RPMI8226 (cell line): ENCODE measurements at regions not wholly inside any gene's neighbourhood (a gene's known extent, or its start where the extent isn't known, plus 50 kb on each side); places are given as distances from the start of the nearest gene placed in this dataset.
"Not testable (repeated sequence)": the region's sequence is repeated elsewhere in the genome, so short reads cannot be mapped to it uniquely, and the experiment has no call there.

ENCODE experiments used
- DNase-seq: peaks from one replicate; pipeline ENCODE4 v3.0.0-alpha.2; 2015

DNA sequence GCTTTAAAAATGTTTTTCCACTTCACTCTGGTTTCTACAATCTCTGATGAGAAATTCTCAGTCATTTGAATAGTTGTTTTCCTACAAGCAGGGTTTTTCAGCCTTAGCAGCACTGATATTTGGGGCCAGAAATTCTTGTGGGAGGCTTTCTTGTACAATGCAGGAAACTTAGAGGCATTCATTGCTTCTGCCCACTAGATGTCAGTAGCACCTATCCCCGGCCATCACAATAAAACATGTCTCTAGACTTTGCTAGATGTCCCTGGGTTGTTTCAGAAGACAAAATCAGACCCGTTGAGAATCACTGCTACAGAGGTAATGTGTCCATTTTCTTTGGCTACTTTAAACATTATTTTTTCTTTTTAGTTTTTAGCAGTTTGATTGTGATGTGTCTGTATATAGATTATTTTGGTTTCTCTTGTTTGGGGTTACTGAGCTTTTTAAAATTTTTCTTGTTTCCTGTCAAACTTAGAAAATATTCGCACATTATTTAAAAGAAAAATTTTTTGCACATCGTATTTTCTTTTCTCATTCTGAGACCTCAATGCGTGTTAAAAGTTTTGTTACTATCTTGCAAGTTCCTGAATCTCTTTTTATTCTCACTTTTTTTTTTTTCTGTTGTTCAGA is 60.8 kb upstream of the CCDC179 start:
- DNase-seq, result peak; percentile 46

DNA sequence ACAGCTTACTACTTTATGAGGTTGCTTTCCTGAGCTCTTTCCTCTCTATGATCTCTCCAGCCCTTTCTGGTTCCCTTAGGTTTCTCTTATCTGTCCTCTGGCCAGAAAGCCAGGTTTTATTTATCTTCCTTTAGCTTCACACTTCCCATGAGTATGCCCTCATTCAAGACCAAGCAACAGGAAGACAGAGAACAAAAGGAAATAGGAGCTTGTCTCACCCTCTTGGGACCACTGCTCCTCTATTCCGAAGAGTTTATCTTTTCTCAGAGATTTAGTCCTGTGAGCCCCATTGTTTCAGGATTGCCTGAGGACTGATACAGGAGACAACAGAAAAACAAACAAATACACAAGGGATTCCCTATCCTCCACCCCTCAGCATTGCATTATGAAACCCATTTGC is 62.4 kb upstream of the CCDC179 start:
- no peak for DNase-seq

DNA sequence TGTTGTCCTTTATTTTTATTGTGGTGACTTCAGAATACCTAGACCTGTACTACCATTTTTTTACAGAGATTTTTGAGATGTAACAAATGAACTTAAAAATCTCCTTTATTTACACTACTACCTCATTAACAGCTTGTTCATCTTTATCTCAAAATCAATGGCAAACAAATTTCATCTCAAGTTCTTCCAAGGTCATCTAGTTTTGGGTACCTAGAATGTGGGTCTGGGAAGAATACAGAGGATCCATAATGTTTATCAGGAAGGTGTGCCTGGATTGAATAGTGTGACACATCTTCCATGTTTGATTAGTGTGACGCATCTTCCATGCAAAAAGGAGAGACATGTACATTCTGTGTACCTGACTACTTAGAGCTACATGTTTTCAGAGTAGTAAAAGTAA is 63.3 kb upstream of the CCDC179 start:
- DNase-seq, result no peak

DNA sequence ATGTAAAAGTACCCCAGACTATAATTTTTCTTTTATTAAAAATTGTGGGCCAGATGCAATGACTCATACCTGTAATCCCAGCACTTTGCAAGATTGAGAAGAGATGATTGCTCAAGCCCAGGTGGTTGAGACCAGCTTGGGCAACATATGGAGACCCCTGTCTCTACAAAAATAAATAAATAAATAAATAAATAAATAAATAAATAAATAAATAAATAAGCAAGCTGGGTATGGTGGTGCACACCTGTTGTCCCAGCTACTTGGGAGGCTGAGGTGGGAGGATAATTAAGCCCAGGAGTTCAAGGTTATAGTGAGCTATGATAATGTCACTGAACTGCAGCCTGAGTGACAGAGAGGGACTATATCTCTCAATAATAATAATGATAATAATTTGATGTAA is 66.1 kb upstream of the CCDC179 start:
- DNase-seq, result no peak

DNA sequence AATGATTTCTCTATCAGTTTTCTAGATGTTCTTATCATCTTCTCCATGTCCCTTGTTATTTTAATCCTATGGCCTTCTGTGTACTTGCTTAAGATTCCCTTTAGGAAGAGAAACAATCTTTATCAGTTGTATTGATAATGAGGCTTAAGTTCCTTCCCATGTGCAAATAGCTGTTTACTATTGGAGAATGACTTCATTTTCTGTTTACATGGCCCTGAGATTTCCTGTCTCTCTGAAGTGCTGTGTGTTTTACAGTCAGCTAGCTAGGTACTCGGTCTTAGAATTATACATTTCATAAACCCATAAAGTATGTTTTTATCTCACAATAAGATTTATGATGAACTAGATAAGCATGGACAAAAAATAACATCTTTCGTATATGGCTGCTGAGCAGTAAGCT is 67.5 kb upstream of the CCDC179 start:
- DNase-seq, result no peak

DNA sequence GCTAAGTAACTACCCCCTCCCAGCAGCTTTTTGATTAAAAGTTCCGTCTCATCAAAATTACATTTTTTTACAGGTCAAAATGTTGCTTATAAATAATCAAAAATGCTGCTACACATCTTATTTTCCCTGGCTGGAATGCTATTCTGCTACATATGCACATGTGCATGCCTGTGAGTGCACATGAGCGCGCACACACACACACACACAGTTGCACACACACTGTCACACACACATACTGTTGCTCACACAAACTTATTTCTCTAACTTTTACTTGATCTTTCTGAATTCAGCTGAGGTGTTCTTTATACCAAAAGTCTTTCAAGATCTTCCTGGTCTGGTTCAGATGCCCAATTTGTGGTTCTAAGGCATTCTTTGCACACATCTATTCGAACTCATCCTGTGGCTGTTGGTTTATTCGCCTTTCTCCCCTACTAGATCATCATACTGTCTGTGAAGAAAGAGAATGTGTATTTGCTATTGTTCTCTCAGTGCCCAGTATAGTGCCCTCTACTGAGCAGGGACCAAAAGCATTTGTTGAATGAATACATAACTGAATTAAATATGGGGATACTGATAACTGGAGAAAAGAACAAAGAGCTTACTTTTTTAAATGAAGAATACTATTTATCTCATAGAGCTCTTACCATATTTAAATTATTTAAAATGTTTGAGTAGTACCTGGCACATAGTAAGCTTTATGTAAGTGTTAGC is 68.1 kb upstream of the CCDC179 start:
- no peak for DNase-seq

DNA sequence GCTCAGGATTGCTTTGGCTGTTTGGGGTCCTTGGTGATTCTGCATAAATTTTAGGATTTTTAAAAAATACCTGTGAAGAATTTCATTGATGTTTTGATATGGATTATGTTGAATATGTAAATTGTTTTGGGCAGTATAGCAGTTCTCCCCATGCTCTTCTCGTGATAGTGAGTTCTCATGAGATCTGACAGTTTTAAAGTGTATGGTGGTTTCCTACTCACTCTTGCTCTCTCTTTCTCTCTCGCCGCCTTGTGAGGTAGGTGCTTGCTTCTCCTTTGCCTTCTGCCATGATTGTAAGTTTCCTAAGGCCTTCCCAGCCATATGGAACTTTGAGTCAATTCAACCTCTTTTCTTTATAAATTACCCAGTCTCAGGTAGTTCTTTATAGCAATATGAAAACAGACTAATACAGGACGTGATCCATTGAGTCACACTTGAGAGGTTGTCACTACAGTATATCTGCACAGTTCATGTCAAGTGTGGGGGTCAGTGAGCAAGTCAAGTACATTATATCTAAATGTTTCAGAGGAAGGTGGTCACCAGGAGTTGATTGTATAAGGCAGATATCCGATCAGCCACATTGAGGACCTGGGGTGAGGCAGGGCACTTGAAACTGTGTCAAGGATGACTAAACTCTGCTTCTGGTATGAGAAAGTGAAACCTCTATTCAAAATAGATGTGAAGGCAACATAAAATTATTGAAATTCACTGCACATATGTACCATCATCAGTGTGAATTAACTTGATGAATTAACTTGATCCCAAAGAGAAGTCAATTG is 70.7 kb upstream of the CCDC179 start:
- no peak for DNase-seq

DNA sequence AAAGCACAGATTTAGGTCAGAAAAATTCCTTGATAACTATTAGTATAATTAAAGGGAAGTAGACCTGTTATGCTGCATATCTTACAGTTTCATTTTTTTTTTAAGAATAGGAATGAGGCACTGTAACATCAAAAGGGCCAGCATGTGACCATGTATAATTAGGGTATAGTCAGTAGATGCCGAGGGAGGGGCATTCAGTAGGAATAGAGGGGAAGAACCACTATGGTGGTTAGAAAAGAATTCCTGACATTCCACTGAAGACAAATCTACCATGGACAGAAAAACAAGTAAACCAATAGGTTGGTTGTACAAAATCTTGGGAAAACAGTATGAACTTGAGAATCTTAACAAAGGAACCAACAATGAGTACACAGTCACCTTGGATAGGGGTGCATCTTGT is 78.4 kb upstream of the CCDC179 start:
- no peak for DNase-seq

DNA sequence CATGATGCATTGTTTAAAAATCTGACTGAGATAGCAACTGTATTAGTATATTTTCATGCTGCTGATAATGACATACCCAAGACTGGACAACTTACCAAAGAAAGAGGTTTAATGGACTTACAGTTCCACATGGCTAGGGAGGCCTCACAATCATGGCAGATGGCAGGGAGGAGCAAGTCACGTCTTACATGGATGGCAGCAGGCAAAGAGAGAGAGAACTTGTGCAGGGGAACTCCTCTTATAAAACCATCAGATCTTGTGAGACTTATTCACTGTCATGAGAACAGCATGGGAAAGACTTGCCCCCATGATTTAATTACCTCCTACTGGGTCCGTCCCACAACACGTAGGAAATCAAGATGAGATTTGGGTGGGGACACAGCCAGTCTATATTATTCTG is 81.3 kb upstream of the CCDC179 start:
- DNase-seq, result not testable (repeated sequence)

DNA sequence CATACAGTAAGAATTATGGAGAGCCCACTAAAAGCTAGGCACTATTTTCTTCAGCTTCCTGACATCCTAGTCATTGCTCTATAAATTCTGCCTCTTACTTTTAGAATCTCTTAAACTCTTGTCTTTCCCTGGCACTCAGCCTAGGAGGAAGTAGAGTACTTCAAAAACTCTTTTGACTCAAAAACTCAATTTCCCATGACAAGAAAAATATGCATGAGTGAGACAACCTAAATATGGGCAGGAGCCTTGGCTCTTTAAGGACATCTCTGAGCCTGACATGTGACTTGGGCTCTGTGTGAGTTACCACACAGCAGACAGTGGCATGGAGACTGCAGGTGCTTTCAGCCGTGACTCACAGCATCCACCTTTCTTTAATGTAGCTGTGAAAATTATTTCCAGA is 97.5 kb upstream of the CCDC179 start:
- no peak for DNase-seq

DNA sequence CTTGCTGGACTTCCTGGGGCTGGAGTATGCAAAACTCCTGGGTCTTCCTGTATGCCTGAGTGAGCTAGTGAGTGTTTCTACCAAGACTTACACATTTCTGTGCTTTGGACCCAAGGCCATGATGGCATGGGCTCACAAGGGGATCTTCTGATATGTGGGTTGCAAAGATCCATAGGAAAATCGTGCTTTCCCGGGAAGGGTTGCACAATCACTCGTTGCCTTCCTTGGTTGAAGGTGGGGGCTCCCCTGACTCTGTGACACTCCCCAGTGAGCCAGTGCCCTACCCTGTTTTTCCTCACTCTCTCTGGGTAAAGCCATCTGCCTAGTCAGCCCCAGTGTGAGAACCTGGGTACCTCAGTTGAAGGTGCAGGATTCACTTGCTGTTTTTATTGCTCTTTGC is 114.0 kb upstream of the CCDC179 start:
- DNase-seq, result no peak

DNA sequence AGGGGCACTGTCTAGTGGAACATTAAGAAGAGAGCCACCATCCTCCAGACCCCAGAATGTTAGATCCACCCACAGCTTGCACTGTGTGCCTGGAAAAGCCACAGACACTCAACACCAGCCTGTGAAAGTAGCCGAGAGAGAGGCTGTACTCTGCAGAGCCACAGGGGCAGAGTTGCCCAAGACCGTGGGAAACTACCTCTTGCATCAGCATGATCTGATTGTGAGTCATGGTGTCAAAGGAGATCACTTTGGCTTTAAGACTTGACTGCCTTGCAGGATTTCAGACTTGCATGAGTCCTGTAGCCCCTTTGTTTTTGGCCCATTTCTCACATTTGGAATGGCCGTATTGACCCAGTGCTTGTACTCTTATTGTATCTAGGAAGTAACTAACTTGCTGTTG is 115.9 kb upstream of the CCDC179 start:
- DNase-seq, result no peak

DNA sequence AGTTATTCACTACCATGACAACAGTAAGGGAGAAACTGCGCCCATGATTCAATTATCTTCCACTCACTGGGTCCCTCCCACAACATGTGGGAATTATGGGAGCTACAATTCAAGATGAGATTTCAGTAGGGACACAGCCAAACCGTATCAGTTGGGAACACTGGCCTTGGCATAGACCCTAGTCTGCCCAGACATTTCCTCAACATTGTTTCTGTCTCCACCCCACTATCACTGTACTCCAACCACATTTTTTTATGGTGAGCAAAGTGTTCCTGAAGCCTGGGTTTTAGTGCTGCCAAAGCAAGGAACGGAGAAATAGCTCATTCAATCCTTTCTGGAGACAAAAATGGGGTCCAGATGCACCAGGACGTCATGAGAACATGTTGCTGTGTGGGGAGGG is 122.6 kb upstream of the CCDC179 start:
- no peak for DNase-seq

DNA sequence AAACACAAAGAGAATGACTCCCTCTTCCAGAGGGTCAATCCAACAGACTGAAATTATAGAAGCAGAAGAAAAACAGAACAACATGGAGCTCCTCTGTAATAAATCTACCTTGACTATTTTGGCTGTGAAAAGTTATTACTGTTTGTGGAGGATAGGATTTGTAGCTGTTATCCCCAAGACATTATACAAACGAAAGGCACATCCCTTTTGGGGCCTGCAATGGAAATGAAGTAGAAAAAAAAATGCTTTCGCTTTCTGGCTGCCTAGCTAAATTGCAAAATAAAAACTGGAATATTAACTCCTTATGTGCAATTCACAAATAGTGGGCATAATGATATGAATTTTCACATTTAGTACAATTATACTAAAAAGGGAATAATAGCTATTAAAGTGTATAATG is 123.8 kb upstream of the CCDC179 start:
- no peak for DNase-seq

DNA sequence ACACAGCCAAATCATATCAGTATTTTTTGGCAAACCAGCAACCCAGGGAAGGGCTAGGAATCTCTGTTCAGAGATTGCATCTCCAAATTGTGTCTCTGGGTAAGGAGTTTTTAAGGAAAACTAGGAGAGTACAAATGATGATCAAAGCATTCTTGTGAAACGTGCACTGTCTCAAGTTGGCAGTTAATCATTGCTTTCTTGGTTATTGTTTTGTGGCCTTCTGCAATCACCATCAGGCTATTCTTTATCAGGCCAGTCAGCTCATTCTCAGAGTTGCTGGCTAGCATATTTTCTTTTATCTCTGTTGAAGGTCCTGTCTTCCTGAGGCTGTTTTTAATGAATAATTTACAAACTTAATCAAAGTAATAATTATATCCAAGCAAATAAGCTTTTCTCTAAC is 129.1 kb upstream of the CCDC179 start:
- no peak for DNase-seq

DNA sequence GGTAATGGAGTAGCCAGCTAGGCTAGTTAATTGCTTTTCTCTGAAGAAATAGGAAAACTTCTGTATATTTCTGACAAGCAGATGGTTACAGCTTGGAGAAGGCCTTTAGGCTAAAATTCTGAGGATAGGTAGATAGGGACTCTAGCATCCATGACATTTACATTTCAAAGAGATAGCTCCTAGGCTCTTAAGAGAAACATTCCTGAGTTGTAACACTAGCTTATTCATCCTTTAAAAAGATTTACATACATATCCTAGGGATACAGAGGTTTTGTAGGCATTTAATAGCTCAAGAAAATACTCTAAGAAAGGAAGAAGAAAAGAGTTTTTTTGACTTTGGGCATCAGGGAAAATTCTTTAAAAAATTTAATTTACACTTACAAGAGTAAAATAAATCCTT is 130.9 kb upstream of the CCDC179 start:
- no peak for DNase-seq

DNA sequence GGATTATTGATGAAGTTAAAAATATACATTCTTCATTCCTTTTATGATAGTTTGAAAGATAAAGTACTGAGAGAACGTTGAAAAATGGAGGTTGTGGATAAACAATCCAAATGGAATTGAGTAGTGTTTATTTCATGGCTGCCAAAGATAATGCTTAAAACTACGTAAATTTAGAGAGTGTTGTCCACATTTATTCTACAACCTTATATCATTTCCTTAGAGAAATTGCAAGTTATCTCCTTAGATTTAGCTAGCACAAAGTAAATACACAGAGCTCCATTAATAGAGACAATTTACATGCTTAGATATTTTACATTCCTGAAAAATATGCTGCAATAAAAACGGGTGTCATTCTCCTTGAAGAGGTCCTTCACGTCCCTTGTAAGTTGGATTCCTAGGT is 146.5 kb upstream of the CCDC179 start:
- DNase-seq, result no peak

DNA sequence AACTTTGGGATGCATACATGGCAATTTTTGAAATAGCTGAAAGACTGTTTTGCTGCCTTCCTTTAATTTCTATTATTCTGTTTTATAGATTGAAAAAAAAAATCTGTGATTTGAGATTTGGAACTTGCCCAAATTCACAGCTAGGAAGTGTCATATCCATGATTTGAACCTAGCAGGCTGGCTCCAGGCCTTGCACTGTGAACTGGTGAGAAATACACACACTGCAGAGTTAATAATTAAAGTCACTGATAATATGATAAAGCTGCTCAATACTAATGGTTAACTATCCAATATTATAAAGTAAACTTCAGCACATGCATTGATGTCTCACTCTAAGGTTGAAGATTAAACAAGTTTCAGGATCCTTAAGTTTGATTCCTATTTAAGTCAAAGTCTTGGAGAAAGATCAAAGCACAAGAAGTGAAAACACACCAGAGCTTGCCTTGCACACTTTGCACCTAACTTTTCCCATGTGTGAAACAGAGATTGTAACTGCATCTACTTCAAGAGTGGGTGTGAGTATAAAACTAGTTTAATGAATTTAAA is 150.6 kb upstream of the CCDC179 start:
- no peak for DNase-seq

DNA sequence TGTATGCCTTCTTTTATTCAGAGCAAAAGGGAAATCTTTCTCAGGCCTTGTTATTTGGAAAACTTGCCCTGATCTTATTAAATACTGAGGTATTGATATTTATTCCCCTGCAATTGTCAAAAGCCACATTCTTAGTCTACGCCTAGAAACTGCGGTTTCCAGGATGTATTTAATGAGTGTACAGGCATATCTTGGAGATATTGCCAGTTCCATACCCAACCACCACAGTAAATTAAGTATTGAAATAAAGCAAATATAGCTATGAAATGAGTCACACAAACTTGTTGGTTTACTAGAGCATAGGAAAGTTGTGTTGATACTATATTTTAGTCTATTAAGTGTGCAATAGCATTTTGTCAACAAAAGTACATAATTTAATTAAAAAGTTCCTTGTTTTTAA is 152.7 kb upstream of the CCDC179 start:
- no peak for DNase-seq

DNA sequence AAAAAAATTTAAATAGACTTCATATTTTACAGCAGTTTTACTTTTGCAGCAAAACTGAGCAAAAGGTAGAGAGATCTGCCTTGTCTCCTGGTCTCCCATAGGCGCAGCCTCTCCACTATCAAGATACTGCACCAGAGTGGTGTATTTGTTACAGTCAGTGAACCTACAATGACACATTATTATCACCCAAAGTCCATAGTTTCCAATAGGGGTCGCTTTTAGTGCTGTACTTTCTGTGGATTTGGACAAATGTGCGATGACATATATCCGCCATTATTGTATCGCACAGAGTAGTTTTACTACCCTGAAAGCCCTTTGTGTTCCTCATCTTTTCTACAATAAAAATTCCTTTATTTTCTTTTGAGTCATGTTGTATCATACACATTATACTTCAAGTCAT is 153.2 kb upstream of the CCDC179 start:
- DNase-seq, result no peak

DNA sequence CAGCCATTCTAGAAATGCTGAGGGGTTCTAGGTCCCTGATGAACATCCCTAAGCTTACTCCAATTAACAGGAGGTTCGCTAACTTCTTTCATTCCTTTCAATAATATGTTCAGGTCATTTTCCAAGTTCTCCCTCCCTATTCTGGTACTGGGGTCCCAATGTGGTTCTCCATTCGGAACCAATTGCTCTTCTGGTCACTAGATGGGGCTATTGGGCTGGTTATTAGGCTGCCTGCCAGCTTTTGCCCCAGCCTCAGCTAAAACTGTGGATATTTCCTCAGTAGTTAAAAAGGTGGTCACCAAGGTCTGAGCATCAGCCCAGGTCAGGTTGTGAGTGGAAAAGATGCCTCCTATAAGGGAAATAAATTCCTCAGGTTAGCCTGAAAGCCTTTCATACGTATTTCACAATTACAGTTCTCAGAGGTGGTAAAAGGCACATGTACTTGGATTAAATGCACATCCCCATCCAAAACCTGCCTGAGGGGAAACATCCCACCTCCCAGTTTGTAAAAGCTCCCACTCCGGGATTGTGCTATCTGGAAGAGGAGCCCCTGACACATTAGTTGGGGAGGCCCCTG is 161.1 kb upstream of the CCDC179 start:
- peak; percentile 5 for DNase-seq

DNA sequence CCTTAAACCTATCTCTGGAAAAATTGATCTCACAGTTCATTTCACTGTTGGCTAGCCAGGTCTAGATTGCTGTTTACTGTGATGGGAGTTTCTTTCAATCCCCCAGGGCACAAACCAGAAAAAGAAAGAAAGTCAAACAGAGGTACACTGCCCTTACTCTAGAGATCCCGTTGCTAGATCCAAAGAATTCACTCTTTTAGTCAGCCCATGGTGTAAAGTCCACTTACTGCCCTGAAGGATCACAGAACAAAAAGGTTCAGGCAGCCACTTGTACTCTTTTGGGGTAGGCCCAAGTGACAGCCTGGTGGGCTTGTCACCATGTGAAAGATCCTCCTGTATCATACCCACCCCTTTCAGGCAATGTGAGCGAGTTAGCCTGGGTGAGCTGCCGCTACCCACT is 162.6 kb upstream of the CCDC179 start:
- DNase-seq, result no peak

DNA sequence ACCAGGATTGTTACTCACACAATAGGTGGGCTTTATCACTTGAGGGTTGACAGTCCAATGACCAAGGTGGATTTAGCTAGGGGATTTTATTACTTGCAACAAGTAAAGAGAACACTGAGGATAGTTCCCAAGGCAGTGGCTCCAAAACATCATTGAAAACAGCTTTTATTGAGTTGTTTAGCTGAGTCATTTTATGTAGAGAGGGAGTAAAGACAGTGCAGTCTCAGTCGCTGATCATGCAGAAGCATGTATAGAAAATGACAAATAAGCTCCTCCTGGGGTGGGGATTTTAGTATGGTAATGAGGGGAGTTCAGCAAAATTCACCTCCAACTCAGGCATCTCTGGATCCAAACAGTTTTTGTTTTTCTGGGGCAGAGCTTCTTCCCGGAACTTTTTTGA is 163.0 kb upstream of the CCDC179 start:
- DNase-seq, result no peak
